GM23338 (cell line): ENCODE measurements at regions not wholly inside any gene's neighbourhood (a gene's known extent, or its start where the extent isn't known, plus 50 kb on each side); places are given as distances from the start of the nearest gene placed in this dataset.

Experiments
- POLR2AphosphoS5 ChIP-seq: IDR thresholded peaks from 2 replicates; pipeline ENCODE4 v1.6.1; 2016; ENCODE audit warnings: antibody characterized with exemption, low read depth
- TF ChIP-seq, protein P1 (sequence below), 2 experiments: fragments of 200-600 bp in 1 of 2; sonication (generic) in 1 of 2; conservative IDR thresholded peaks; 2 replicates each; pipeline versions ENCODE4 v1.5.1 to v1.6.1; 2016 to 2017; ENCODE audit warnings: antibody characterized with exemption in 2 of 2, low read depth in 2 of 2, mild to moderate bottlenecking in 2 of 2, moderate library complexity in 1 of 2

GRCh38 chr2:75894170-75894569 is 183.5 kb upstream of the GCFC2 start:
- TF ChIP-seq, protein P1, sequence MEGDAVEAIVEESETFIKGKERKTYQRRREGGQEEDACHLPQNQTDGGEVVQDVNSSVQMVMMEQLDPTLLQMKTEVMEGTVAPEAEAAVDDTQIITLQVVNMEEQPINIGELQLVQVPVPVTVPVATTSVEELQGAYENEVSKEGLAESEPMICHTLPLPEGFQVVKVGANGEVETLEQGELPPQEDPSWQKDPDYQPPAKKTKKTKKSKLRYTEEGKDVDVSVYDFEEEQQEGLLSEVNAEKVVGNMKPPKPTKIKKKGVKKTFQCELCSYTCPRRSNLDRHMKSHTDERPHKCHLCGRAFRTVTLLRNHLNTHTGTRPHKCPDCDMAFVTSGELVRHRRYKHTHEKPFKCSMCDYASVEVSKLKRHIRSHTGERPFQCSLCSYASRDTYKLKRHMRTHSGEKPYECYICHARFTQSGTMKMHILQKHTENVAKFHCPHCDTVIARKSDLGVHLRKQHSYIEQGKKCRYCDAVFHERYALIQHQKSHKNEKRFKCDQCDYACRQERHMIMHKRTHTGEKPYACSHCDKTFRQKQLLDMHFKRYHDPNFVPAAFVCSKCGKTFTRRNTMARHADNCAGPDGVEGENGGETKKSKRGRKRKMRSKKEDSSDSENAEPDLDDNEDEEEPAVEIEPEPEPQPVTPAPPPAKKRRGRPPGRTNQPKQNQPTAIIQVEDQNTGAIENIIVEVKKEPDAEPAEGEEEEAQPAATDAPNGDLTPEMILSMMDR (conservative IDR thresholded peaks at IDR 0.05; ENCODE audit: low read depth in 2 of 2) = no peak
- TF ChIP-seq POLR2AphosphoS5 = no peak
